GM12891 (cell line): ENCODE measurements at regions not wholly inside any gene's neighbourhood (a gene's known extent, or its start where the extent isn't known, plus 50 kb on each side); places are given as distances from the start of the nearest gene placed in this dataset.

Experiments used
- PAX5 ChIP-seq: IDR thresholded peaks from 2 replicates; pipeline ENCODE4 v1.6.1; 2011; ENCODE audit warnings: low read length, moderate library complexity, mild to moderate bottlenecking; ENCODE audit not compliant: insufficient read depth, severe bottlenecking
- POLR2A ChIP-seq: IDR thresholded peaks from 2 replicates; pipeline ENCODE4 v1.6.1; 2011; ENCODE audit warnings: low read depth, low read length, control low read depth
- POLR2AphosphoS5 ChIP-seq: IDR thresholded peaks from 2 replicates; pipeline ENCODE4 v1.6.1; 2011; ENCODE audit warnings: low read depth, low read length, control low read depth
- POU2F2 ChIP-seq: IDR thresholded peaks from 2 replicates; pipeline ENCODE4 v1.6.1; 2011; ENCODE audit warnings: low read depth, mild to moderate bottlenecking, control low read depth, low read length, moderate library complexity
- TAF1 ChIP-seq: IDR thresholded peaks from 2 replicates; pipeline ENCODE4 v1.6.1; 2011; ENCODE audit warnings: low read depth, low read length, control low read depth

DNA sequence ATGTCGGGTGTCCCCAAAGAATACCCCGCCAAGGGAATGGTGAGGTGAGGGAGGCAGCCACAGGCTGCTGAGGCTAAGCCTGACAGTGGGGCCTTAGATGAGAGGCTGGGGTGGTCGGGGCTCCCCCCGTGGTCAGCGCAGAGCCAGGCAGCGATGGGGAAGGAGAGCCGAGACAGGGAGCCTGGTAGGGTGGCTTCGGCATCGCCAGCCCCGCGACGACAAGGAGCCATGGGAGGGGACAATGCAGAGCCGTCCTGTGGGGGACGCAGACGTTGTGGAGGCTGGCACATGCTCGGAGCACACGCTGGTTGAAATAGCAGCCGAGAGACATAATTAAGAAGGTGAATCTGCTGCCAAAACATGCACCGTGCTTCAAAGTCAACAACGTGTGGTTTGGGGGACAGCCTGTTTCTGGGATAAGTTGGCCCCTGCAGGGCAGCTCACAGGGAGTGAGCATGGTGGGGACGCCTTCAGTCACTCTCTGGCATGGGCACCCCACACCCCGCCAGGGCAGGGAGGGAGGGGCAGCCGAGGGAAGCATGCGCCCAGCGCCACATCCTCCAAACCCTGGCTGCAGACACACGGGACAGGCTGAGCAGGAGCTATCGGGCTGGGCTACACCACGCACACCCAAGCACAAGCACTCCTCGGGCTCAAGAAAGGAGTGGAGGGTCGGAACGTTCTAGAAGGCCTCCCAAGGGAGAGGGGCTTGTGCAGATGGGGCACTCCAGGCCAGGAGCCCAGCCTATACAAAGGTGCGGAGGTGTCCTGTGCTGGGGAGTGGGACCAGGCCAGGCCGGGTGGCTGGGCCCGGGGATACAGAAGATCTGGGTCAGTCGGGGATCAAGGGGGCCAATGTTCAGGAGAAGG, 66.6 kb upstream of the C14orf180 start:
- TF ChIP-seq POLR2A = no peak
- no peak for TF ChIP-seq POLR2AphosphoS5
- no peak for TF ChIP-seq PAX5
- TF ChIP-seq TAF1 = no peak
- TF ChIP-seq POU2F2 = no peak
